OCI-LY3 (cell line): ENCODE measurements at regions not wholly inside any gene's neighbourhood (a gene's known extent, or its start where the extent isn't known, plus 50 kb on each side); places are given as distances from the start of the nearest gene placed in this dataset.

Experiments
- H2AFZ ChIP-seq: fragments of 200-600, 300-600 bp; shearing (Covaris generic); 2 replicates; pipeline ENCODE4 v1.6.0; 2014; ENCODE audit warnings: antibody characterized with exemption, low read depth, low read length
- H3K27ac ChIP-seq: fragments of 200-600, 300-600 bp; sonication (generic); 2 replicates; pipeline ENCODE4 v1.5.1; 2014; ENCODE audit warnings: mild to moderate bottlenecking, low read length, moderate library complexity, mixed read lengths
- H3K27me3 ChIP-seq: fragments of 200-600, 300-600 bp; sonication (generic); 2 replicates; pipeline ENCODE4 v1.6.1; 2014; ENCODE audit warnings: low read depth, low read length, mixed read lengths
- H3K36me3 ChIP-seq: fragments of 200-600, 300-600 bp; sonication (generic); replicated peaks from 2 replicates; pipeline ENCODE3; 2014; ENCODE audit warnings: low read depth, low read length, mixed read lengths
- H3K4me1 ChIP-seq: fragments of 300-600, 200-600 bp; sonication (generic); 2 replicates; pipeline ENCODE4 v1.6.1; 2014; ENCODE audit warnings: low read length, mixed read lengths
- H3K4me2 ChIP-seq: fragments of 200-600, 300-600 bp; sonication (generic); 2 replicates; pipeline ENCODE4 v1.6.1; 2014; ENCODE audit warnings: low read length, mixed read lengths
- H3K4me3 ChIP-seq: fragments of 300-600, 200-600 bp; sonication (generic); 2 replicates; pipeline ENCODE4 v1.5.1; 2014; ENCODE audit warnings: antibody characterized with exemption, mild to moderate bottlenecking, low read length, moderate library complexity
- H3K79me2 ChIP-seq: fragments of 300-600, 200-600 bp; shearing (Covaris generic); 2 replicates; pipeline ENCODE4 v1.6.1; 2014; ENCODE audit warnings: mild to moderate bottlenecking, low read length, mixed read lengths
- H3K9ac ChIP-seq: fragments of 300-600, 200-600 bp; shearing (Covaris generic); 2 replicates; pipeline ENCODE4 v1.6.0; 2014; ENCODE audit warnings: mild to moderate bottlenecking, low read length, moderate library complexity
- H3K9me3 ChIP-seq: fragments of 200-600, 300-600 bp; shearing (Covaris generic); 2 replicates; pipeline ENCODE4 v1.6.1; 2014; ENCODE audit warnings: low read length, mixed read lengths; ENCODE audit not compliant: insufficient read depth
- H4K20me1 ChIP-seq: fragments of 200-600, 300-600 bp; sonication (generic); 2 replicates; pipeline ENCODE4 v1.6.1; 2016; ENCODE audit warnings: low read length, mixed read lengths; ENCODE audit not compliant: insufficient read depth
- CTCF ChIP-seq: fragments of 200-600, 300-600 bp; sonication (generic); IDR thresholded peaks from 2 replicates; pipeline ENCODE4 v1.5.1; 2014; ENCODE audit warnings: antibody characterized with exemption, low read length, low read depth
- EZH2phosphoT487 ChIP-seq: fragments of 200-600 bp; shearing (Covaris generic); IDR thresholded peaks from 2 replicates; pipeline ENCODE4 v1.6.1; 2018; ENCODE audit warnings: antibody characterized with exemption, mixed run types, low read depth

- Histone ChIP-seq H3K27ac (no peak overlapping the region), H3K4me3 (no peak overlapping the region)
These were observed 308.0 kb upstream of the UBE2E3 start for GRCh38 chr2:180672377-180672776.

GRCh38 chr2:180670302-180671003, 310.0 kb upstream of the UBE2E3 start:
- Histone ChIP-seq H3K9ac (no peak overlapping the region), H3K79me2 (no peaks in the 10 kb centered on the region), H3K9me3 (no peaks in the 10 kb centered on the region), H3K27ac (no peak overlapping the region), H3K27me3 (no peaks in the 10 kb centered on the region), H3K4me2 (no peak overlapping the region), H3K4me3 (no peak overlapping the region), H2AFZ (no peak overlapping the region), H3K36me3 (no peaks in the 10 kb centered on the region), H4K20me1 (no peaks in the 10 kb centered on the region), H3K4me1 (no peaks in the 10 kb centered on the region)
- TF ChIP-seq CTCF (no peak), EZH2phosphoT487 (no peak)

More at GRCh38 chr2:180672377-180672776, 308.0 kb upstream of the UBE2E3 start:
- Histone ChIP-seq H3K27me3 (no peaks in the 10 kb centered on the region), H3K4me2 (no peak overlapping the region), H3K9me3 (no peaks in the 10 kb centered on the region), H4K20me1 (no peaks in the 10 kb centered on the region), H3K79me2 (no peaks in the 10 kb centered on the region), H3K4me1 (no peaks in the 10 kb centered on the region), H3K9ac (no peak overlapping the region), H2AFZ (no peak overlapping the region), H3K36me3 (no peaks in the 10 kb centered on the region)
- TF ChIP-seq CTCF (no peak), EZH2phosphoT487 (no peak)

- H3K9ac ChIP-seq: no peak overlapping the region
- no peaks in the 10 kb centered on the region for H3K9me3 ChIP-seq
- no peaks in the 10 kb centered on the region for H3K4me1 ChIP-seq
- H3K79me2 ChIP-seq: no peaks in the 10 kb centered on the region
- no peak overlapping the region for H3K4me2 ChIP-seq
- TF ChIP-seq CTCF: no peak
- no peak for TF ChIP-seq EZH2phosphoT487
- no peaks in the 10 kb centered on the region for H3K36me3 ChIP-seq
- no peak overlapping the region for H3K4me3 ChIP-seq
- H3K27ac ChIP-seq: no peak overlapping the region
- no peak overlapping the region for H2AFZ ChIP-seq
- H4K20me1 ChIP-seq: no peaks in the 10 kb centered on the region
- no peaks in the 10 kb centered on the region for H3K27me3 ChIP-seq
These were observed 311.4 kb upstream of the UBE2E3 start for GRCh38 chr2:180669016-180669415.

GRCh38 chr2:180664507-180664906, 315.9 kb upstream of the UBE2E3 start:
- Histone ChIP-seq H3K27ac (no peak overlapping the region), H3K36me3 (no peaks in the 10 kb centered on the region), H3K27me3 (no peaks in the 10 kb centered on the region), H3K4me2 (no peak overlapping the region), H3K9ac (no peak overlapping the region), H3K79me2 (no peaks in the 10 kb centered on the region), H2AFZ (no peak overlapping the region), H3K4me3 (no peak overlapping the region), H3K9me3 (no peaks in the 10 kb centered on the region), H3K4me1 (no peaks in the 10 kb centered on the region), H4K20me1 (no peaks in the 10 kb centered on the region)
- TF ChIP-seq EZH2phosphoT487: no peak
- no peak for TF ChIP-seq CTCF
